ENCODE measurements at regions not wholly inside any gene's neighbourhood (a gene's known extent, or its start where the extent isn't known, plus 50 kb on each side); places are given as distances from the start of the nearest gene placed in this dataset.
"Not testable (repeated sequence)": the region's sequence is repeated elsewhere in the genome, so short reads cannot be mapped to it uniquely, and the experiment has no call there.

DNA sequence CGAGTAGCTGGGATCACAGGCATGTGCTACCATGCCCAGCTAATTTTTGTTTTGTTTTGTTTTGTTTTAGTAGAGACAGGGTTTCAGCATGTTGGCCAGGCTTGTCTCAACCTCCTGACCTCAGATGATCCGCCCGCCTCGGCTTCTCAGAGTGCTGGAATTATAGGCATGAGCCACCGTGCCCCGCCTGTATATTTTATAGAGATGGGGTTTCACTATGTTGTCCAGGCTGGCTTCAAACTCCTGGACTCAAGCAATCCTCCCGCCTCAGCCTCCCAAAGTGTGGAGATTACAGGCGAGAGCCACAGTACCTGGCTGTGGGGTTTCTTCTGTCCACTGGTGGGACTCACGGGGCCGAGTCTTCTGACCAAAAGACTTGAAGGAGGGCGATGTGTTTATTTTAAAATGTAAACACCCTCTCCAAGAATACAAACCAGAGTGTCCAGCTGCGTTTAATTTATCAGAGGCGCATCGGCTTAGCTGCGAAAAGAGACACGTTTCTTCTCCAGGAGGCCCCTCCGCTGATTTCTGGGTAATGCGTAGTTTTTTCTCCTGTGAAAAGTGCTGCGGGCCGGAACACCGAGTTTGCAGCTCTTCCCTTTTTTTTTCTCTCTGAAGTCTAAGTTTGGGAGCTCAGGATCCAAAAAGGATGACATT lies 86.9 kb upstream of the CIBAR2 start:
- no peak for ATAC-seq
- DNase-seq (ENCODE audit: low spot score), result no peak
- intact Hi-C loops (cut with DNase I), result no loop called here

DNA sequence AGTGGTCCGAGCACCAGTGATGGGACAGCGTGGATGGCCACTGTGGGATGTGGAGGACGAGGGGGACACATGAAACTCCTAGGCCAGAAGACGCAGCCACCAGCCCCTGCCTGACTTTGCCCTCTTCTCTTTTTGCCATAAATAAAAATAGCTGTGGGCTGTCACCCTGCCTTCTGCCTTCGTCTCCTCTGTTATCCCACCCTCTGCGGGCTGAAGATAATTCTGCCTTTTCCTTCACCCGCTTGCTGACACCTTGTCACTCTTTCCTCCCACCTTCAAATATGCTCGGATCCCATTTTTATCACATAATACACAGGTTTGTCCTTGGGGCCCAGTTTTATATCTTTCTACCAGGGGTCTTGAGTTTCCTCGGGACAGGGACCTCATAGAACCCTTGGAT lies 87.6 kb upstream of the CIBAR2 start:
- DNase-seq (ENCODE audit: low spot score), result no peak
- no peak for ATAC-seq
- intact Hi-C loops (cut with DNase I), result no loop called here

DNA sequence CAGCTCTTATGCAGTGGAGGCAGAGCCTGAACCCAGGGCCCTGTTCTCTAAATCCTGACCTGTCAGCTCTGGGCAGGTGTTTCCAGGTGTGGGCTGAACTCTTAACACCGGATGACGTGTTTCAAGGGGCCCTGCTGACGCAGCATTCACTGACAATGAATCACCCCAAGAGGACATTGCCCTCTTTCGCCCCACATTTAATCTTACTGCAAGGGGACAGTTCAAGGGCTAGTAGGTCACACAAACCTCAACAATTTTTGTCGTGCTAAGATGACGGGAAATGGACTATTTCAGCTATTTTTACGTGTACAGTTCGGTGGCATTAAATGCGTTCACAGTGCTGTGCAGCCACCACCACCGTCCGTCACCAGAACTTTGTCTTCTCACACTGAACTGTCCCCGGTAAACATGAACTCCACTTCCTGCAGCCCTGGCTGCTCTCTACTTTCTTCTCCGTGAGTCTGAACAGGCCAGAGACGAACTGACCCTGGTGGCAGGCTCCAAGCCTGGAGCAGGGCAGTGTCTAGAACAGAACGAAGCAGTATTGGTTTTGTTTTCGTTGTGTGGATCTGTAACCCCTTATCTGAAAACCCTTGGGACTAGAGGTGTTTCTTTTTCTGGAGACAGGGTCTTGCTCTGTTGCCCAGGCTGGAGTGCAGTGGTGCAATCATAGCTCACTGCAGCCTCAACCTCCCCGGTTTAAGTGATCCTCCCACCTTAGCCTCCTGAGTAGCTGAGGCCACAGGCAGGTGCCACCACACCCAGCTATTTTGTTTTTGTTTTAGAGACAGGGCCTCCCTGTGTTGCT lies 88.4 kb upstream of the CIBAR2 start:
- intact Hi-C loops (cut with DNase I), result no loop called here
- DNase-seq (ENCODE audit: low spot score) (no peak), ATAC-seq (no peak)

DNA sequence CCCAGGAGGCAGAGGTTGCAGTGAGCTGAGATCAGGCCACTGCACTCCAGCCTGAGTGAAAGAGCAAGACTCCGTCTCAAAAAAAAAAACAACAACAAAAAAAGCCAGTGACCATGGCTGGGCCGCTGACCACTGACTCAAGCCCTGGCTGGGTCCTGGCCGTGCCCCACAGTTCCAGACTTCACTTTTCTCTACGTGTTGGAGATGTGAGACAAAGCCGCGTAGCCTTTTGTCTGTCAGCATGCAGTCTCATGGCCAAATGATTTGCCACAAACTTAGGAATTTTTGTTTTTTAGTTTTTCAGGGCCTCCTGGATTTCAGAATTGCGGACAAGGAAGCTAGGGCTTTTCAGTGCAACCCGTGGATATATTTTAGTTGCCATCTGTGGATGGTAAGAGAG lies 89.3 kb upstream of the CIBAR2 start:
- intact Hi-C loops (cut with DNase I), result no loop called here
- DNase-seq (ENCODE audit: low spot score), result no peak
- ATAC-seq, result no peak

DNA sequence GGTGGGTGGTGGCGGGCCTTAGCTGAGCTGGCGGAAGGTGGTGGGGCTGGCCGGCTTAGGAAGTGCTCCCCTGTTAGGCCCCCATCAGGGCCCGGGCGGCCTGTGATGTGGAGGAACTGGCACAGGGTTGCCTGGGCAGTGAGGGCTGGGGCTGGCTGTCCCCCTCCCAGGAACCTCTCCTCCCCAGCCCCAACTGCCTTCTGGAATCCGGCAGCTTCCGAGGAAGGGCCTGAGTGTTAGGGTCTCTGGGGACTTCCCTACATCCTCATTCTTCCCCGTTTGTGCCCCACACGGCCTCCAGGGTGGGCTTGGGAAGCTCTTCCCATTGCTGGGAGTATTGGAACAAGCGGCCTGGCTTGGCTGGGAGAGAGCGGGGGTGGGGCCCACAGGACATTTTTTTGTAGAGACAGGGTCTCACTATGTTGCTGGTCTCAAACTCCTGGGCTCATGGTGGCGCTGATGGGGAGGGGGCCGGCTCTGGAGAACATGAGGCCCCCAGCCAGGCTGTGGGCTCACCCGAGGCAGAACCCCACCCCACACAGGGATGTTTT lies 89.9 kb upstream of the CIBAR2 start:
- no peak for DNase-seq (ENCODE audit: low spot score)
- intact Hi-C loops (cut with DNase I), result no loop called here
- ATAC-seq, result peak; percentile 14

DNA sequence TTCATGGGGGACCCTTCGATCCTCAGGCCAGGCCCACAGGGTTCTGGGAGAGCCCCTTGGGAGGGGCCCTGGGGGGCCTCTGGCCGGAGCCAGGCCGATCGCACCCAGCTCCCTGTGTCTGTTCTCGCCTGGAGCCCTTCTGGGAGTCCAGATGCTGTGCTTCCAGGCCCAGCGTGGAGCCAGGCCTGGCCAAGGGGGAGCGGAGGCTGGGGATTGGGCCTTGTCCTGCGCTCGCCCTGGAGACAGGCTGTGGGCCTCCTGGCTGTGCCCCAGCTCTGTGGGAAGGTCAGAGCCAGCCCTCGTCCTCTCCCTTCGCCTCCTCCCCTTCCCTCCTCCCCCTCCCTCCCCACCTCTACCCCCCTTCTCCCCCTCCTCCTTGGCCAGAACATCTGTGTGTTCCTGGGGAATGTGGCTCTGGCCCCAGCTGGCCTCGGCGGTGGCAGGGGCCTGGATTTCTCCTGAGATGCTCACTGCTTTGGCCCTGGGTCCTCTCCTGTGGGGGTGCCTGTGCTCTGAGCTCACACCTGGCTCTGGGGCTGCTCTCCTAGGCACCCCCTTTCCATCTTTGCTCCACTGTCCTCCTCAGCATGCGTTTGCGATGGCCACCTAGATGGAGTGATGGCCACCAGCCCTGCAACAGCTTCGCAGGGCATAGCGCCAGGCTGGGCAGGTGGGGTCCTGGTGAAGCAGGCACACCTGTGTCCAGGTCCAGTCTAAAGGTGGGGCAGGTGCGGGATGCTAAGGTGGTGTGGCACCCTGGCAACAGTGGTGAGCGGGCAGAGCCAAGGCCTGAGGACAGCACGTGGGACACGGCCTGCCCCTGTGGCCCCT lies 90.6 kb upstream of the CIBAR2 start:
- DNase-seq (ENCODE audit: low spot score), result peak; percentile 80
- intact Hi-C loops (cut with DNase I), result no loop called here
- ATAC-seq, result peak; percentile 85

DNA sequence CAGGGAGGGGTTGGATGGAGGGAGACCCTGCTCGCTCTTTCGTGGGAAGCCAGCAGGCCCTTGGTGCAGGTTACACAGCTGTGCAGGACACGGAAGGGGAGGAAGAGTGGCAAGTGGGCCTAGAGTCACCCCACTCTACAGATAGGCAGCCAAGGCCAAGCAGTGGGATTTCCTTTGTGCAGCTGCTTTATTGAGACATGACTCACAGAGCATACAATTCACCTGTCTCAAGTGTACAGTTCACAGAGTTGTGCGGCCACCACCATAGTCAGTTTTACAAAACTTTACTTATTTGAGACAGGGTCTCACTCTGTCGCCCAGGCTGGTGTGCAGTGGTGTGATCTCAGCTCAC lies 91.2 kb upstream of the CIBAR2 start:
- ATAC-seq, result no peak
- intact Hi-C loops (cut with DNase I), result no loop called here
- DNase-seq (ENCODE audit: low spot score), result no peak

DNA sequence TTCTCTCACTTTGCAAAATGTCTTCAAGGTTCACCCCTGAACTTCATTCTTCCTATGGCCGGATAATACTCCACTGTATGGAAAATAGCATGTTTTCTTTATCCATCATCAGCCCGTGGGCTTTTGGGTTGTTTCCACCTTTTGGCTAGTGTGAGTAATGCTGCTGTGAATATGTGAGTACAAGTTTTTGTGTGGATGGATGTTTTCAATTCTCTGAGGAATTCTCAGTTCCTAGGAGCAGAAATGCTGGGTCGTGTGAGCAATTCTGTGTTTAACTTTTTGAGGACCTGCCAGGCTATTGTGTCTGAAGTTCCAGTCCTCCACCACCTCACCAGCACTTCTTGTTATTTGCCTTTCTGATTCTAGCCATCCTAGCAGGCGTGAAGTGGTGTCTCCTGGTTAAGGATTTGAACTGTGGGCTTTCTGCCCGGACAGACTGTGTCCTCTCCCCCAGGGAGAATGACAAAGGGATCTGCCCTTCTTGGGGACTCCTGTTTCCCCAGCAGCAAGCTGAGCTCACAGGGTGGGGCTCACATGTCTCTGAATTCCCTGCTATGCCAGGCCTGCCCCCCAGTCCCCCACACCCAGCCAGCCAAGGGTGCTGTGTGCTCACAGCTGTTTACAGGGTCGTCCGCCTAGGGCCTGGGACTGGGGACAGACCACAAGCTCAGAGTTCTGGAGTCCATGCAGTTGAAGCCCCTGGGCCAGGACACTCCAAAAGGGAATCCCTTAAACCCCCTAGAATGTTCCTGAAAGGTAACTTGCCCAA lies 92.2 kb upstream of the CIBAR2 start:
- DNase-seq (ENCODE audit: low spot score) (no peak), ATAC-seq (no peak)
- intact Hi-C loops (cut with DNase I), result no loop called here

DNA sequence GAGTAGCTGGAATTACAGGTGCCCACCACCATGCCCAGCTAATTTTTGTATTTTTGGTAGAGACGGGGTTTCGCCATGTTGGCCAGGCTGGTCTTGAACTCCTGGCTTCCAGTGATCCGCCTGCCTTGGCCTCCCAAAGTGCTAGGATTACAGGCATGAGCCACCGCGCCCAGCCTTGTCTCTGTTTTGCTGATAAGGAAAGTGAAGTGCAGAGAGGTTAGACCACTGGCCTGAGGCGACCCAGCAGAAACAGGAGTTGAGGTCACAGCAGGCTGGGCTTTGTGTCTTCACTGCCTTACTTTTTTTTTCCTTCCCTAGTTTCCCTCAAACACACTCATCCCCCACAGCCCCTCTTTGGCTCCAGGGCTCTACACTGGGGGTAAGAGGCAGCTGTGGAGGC lies 93.0 kb upstream of the CIBAR2 start:
- ATAC-seq; DNase-seq (ENCODE audit: low spot score); intact Hi-C loops (cut with DNase I): not testable (repeated sequence)

DNA sequence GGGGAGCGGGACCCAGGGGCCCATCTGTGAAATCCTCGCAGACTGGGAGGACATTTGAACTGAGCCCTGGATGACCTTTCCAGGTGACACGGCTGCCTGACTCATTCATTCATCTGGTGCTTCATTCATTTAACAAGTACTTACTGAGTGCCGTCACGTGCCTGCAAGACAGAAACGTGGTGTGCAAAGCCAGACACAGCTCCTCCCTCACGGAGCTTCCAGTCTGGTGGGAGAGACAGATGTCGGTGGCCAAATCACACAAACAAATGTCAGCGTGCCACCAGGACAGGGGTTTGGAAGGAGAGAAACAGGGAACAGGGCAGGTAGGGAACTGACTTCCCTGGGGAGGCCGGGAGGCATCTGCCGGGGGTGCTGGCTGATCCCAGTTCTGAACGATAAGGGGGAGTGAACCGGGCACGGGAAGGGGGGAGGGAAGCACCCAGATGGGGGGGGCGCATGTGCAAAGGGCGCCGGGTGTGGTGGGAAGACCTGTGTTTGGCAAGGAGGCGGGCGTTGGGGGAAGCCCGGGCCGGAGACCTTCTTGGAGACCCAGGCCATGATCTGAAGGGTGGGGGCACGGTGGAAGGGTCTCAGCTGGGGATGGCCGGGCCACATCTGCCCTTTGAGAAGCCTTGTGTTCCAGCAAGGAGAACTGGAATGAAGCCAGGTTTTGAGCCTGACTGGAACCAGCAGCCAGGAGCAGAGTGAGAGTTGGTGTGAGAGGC lies 93.6 kb upstream of the CIBAR2 start:
- ATAC-seq (no peak), DNase-seq (ENCODE audit: low spot score) (no peak)
- intact Hi-C loops (cut with DNase I), result no loop called here

DNA sequence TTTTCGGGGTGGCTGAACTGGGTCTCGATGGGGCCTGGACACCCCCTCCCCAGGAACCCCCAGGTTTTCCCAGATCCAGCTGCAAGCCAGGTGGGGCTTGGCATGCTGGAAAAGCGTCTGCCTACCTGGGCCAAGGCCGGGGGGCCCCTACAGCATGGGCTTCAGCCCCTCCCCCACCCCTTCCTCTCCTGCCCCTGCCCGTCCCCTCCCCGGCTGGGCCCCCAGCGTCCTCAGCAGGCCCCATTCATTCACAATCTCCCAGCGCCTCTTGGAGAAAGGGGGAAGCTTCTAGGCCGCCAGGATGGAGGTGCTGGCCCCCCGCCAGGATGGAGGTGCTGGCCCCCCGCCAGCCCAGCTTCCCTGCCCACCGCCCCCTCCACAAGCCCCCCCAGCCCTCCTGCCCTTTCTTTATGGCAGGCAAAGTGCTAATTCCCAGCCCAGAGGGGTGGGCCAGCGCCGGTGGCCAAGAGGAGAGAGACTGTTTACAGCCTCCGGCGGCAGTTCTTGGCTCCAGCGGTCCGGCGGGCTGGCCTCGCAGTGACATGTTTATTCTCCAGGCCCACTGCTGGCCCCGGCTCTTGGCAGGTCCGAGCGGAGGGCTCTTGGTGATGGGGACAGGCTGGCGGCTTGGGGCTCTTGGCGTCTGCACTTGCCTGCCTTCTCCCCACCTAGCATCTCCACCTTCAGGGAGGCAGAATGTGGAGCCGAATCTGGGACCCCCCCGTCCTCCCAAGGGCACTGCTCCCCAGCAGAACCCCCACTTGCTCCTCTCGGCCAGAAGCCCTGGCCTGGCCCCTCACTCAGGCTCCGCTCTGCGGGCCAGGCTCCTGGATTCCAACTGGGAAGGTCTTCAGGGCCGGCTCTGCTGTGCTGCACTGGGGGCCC lies 94.4 kb upstream of the CIBAR2 start:
- DNase-seq (ENCODE audit: low spot score), result no peak
- ATAC-seq, result peak; percentile 49
- intact Hi-C loops (cut with DNase I), result no loop called here

DNA sequence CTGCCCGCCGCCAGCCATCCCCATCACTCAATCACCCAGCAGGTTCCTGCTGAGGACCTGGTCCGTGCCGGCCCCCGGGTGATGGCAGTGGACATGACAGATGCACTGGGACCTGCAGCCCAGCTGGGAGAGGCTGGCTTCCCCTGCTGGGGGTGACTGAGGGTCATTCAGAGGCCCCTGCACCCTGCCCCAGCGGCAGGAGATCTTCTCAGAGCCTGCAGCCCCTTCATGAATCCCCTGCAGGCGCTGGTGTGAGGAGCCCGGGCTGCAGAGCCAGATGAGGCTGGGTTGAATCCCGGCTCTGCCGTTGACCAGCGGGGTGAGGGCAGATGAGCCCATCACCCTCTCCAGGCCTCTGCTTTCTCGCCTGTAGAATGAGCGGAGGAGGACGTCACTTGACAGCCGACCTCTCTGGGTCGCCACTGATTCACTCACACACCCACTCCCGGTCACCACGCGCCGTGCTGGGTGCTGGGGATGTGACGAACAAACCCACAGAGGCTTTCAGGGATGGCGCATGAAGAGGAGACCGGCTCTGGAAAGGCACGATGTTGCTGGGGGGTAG lies 95.2 kb upstream of the CIBAR2 start:
- no peak for DNase-seq (ENCODE audit: low spot score)
- intact Hi-C loops (cut with DNase I), result no loop called here
- ATAC-seq, result no peak

DNA sequence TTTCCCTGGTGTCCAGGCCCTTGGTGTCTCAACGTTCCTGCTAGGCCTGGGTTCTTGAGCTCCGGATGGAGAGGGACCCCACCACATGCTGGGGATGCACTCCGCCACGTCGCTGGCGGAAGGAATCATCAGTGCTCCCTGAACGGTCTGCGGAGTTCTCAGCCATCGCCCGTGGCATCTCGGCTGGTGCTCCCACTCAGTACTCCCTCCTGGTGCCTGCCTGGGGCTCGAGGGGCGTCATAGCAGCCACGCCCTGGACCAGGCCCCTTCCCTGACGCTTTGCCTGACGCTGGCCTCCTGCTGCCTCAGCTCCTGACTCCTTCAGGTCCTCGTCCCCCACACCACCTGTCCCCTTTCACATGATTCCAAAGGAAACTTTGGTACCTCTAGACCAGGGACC lies 95.9 kb upstream of the CIBAR2 start:
- ATAC-seq, result no peak

DNA sequence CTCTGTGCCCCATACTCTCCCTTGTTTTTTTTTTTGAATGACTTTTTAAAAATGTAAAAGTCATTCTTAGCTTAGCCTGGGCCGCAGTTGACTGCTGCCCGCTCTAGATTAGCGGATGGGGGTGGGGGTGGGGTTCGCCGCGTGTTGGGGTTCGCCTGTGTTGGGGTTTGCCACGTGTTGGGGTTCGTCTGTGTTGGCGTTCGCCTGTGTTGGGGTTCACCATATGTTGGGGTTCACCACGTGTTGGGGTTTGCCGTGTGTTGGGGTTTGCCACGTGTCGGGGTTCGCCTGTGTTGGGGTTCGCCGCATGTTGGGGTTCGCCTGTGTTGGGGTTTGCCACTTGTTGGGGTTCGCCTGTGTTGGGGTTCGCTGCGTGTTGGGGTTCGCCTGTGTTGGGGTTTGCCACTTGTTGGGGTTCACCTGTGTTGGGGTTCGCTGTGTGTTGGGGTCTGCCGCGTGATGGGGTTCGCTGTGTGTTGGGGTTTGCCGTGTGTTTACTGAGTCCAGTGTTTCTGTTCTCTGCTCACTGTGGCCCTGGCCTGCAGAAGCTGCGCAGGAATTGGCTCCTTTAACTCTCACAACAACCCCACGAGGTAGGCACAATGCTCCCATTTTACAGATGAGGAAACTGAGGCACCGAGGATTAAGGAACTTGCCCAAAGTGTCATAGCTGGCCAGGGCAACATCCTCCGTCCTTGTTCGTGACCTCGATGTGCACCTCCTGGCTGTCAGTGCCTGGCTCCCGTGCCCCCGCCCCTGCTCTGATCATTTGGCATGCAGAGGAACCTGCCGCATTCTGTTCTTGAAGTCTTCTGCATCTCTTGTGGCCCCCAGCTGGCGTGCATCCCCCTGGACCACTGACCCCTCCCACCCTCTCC lies 96.6 kb upstream of the CIBAR2 start:
- no peak for ATAC-seq
- DNase-seq (ENCODE audit: low spot score), result no peak
- intact Hi-C loops (cut with DNase I), result no loop called here

More for the DNA sequence above, 95.9 kb upstream of the CIBAR2 start:
- no peak for DNase-seq (ENCODE audit: low spot score)
- intact Hi-C loops (cut with DNase I), result no loop called here

DNA sequence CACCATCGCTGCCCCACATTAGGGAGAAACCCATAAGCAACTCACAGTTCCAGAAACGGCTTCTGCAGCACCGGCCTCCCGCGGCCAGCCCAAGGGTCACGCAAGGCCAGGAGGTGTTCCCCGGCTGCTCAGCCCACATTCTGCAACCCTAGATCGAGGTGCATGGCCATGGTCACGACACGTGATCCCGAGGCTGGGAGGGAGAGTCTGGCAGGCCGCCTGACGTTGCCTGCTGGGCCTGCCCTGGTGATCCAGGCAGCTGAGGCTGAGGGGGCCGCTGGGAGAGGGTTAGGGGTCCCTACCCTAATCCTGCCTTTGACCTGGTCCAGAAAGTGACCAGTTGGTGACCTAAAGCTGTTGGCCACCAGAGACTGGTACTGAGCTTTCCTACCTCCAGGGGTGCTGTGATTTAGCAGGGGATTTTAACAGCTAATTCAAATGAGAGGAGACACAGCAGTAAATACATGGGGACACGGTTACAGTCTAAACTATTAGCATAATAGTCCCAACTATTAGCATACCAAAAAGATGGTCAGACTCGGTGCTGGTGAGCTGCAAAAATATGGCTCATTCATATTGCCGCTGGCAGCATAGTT lies 97.4 kb upstream of the CIBAR2 start:
- intact Hi-C loops (cut with DNase I), result loop anchor here (5.0 kb wide), 1 partner anchor 217 kb away; no protein-coding TSS in a partner anchor
- peak; percentile 12 for ATAC-seq

More for the DNA sequence above, 97.4 kb upstream of the CIBAR2 start:
- DNase-seq (ENCODE audit: low spot score), result no peak
